ENCODE measurements at regions not wholly inside any gene's neighbourhood (a gene's known extent, or its start where the extent isn't known, plus 50 kb on each side); places are given as distances from the start of the nearest gene placed in this dataset.

GRCh38 chr10:123301077-123301857 lies 147.1 kb downstream of the BUB3 start:
- DNase-seq: no peak
- intact Hi-C loops (cut with DNase I; ENCODE audit: low total_unique reads): no loop called here
- no peak overlapping the region for H3K4me3 ChIP-seq
- H3K27me3 ChIP-seq: no peaks in the 10 kb centered on the region
- H3K4me1 ChIP-seq: no peaks in the 10 kb centered on the region
- H3K36me3 ChIP-seq: no peaks in the 10 kb centered on the region
- H3K27ac ChIP-seq: no peak overlapping the region
- no peaks in the 10 kb centered on the region for H3K9me3 ChIP-seq
- TF ChIP-seq CTCF (IDR thresholded peaks at IDR 0.05): no peak

GRCh38 chr10:123303581-123304337 lies 149.6 kb downstream of the BUB3 start:
- Histone ChIP-seq H3K27ac (no peak overlapping the region), H3K4me1 (no peaks in the 10 kb centered on the region), H3K36me3 (no peaks in the 10 kb centered on the region), H3K4me3 (no peak overlapping the region), H3K9me3 (no peaks in the 10 kb centered on the region), H3K27me3 (no peaks in the 10 kb centered on the region)
- no peak for DNase-seq
- intact Hi-C loops (cut with DNase I; ENCODE audit: low total_unique reads): no loop called here
- TF ChIP-seq CTCF (IDR thresholded peaks at IDR 0.05): no peak

- no peak for TF ChIP-seq CTCF (IDR thresholded peaks at IDR 0.05)
- intact Hi-C loops (cut with DNase I; ENCODE audit: low total_unique reads): no loop called here
- no peak overlapping the region for H3K27ac ChIP-seq
Measured at GRCh38 chr10:123305671-123306070, 151.5 kb downstream of the BUB3 start.

DNA sequence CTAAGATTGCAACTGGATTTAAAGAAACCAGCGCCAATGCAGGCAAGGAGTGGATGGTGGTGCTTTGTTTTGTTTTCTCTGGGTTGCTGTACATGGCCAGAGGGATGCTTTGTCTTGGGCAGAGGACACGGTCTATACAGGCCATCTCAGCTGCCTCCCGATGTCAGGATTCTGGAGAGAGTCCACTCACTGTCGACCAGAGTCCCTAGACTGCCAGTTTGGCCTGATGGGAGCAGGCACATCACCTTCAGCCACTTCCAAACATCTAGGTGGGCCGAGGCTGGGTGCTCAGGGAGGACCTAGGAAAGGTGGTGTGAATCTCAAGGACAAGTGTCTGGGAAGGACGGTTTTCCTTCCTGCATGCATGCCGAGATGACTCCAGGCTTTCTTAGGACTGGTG lies 152.1 kb downstream of the BUB3 start:
- intact Hi-C loops (cut with DNase I; ENCODE audit: low total_unique reads): no loop called here
- H3K27me3 ChIP-seq: no peaks in the 10 kb centered on the region
- H3K4me3 ChIP-seq: no peak overlapping the region
- no peak overlapping the region for H3K27ac ChIP-seq
- H3K4me1 ChIP-seq: peaks cover 0 to 6% (median 0%) of the 10 kb centered on the region in 4 donors
- no peaks in the 10 kb centered on the region for H3K36me3 ChIP-seq
- H3K9me3 ChIP-seq: no peaks in the 10 kb centered on the region
- DNase-seq: no peak
- no peak for TF ChIP-seq CTCF (IDR thresholded peaks at IDR 0.05)

More at GRCh38 chr10:123305671-123306070, 151.5 kb downstream of the BUB3 start:
- no peak overlapping the region for H3K4me3 ChIP-seq
- no peaks in the 10 kb centered on the region for H3K36me3 ChIP-seq
- DNase-seq: no peak
- H3K4me1 ChIP-seq: peaks cover 0 to 6% (median 0%) of the 10 kb centered on the region in 4 donors
- H3K9me3 ChIP-seq: no peaks in the 10 kb centered on the region
- H3K27me3 ChIP-seq: no peaks in the 10 kb centered on the region

DNA sequence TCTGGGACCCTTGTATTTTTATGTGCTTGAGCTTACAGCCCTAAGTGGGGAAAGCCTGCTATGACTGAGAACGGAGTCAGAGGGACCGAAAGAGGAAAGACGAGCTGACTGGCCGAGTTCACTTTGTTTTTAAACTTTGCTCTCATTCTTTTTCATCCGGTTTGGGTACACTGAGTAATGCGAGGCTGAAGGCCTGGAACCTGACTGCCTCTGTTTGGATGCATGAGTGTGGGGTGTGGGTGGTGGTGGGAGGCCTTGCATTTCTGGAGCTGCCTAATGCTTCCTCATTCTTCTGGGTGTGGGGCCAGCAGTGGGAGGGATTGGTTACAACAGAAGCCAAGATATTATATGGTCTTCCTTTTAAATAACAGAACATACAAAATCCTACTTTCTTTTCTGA lies 155.5 kb downstream of the BUB3 start:
- no peak for TF ChIP-seq CTCF (IDR thresholded peaks at IDR 0.05)
- no peaks in the 10 kb centered on the region for H3K9me3 ChIP-seq
- DNase-seq: no peak
- H3K27me3 ChIP-seq: no peaks in the 10 kb centered on the region
- no peaks in the 10 kb centered on the region for H3K36me3 ChIP-seq
- intact Hi-C loops (cut with DNase I; ENCODE audit: low total_unique reads): no loop called here
- H3K4me3 ChIP-seq: no peak overlapping the region
- peaks cover 0 to 6% (median 0%) of the 10 kb centered on the region in 4 donors for H3K4me1 ChIP-seq
- peak overlapping the region in 1 of 2 donors; percentile 22 for H3K27ac ChIP-seq

All from tibial artery (tissue), 4 donors.